SU-DHL-6 (cell line): ENCODE measurements at regions not wholly inside any gene's neighbourhood (a gene's known extent, or its start where the extent isn't known, plus 50 kb on each side); places are given as distances from the start of the nearest gene placed in this dataset.

ENCODE experiments used
- H2AFZ ChIP-seq: fragments of 200-600 bp; sonication (generic); 2 replicates; pipeline ENCODE4 v1.6.1; 2014; ENCODE audit warnings: low read depth, mild to moderate bottlenecking, moderate library complexity, mixed read lengths, antibody characterized with exemption, low read length; ENCODE audit not compliant: severe bottlenecking
- H3F3A ChIP-seq: fragments of 200-600 bp; shearing (Covaris generic); 2 replicates; pipeline ENCODE4 v1.6.0; 2016; ENCODE audit warnings: antibody characterized with exemption, mild to moderate bottlenecking; ENCODE audit not compliant: insufficient read depth
- H3K27ac ChIP-seq: fragments of 200-600 bp; sonication (generic); 2 replicates; pipeline ENCODE4 v1.5.1; 2016; ENCODE audit warnings: low read depth, mild to moderate bottlenecking, low read length, moderate library complexity, mixed read lengths
- H3K27me3 ChIP-seq: fragments of 200-600 bp; sonication (generic), shearing (Covaris generic); 2 replicates; pipeline ENCODE4 v1.6.0; 2014; ENCODE audit warnings: mild to moderate bottlenecking, low read length
- H3K36me3 ChIP-seq: fragments of 200-600 bp; sonication (generic); 2 replicates; pipeline ENCODE4 v1.6.1; 2014; ENCODE audit warnings: mild to moderate bottlenecking, low read length, mixed read lengths
- H3K4me2 ChIP-seq: fragments of 300-600, 200-600 bp; shearing (Covaris generic), sonication (generic); 2 replicates; pipeline ENCODE4 v1.6.0; 2014; ENCODE audit warnings: low read length, low read depth, mild to moderate bottlenecking; ENCODE audit not compliant: poor library complexity, severe bottlenecking
- H3K4me3 ChIP-seq: fragments of 200-600 bp; sonication (generic); 2 replicates; pipeline ENCODE4 v1.5.1; 2014; ENCODE audit warnings: antibody characterized with exemption, low read length, mild to moderate bottlenecking, mixed read lengths; ENCODE audit not compliant: insufficient read depth, poor library complexity, severe bottlenecking
- H3K79me2 ChIP-seq: fragments of 200-600 bp; sonication (generic); 2 replicates; pipeline ENCODE4 v1.6.1; 2014; ENCODE audit warnings: mild to moderate bottlenecking, low read length, moderate library complexity; ENCODE audit not compliant: insufficient read depth
- H3K9ac ChIP-seq: fragments of 200-600 bp; sonication (generic); 2 replicates; pipeline ENCODE4 v1.7.0; 2014; ENCODE audit warnings: mild to moderate bottlenecking, low read length
- H3K9me2 ChIP-seq: fragments of 200-600 bp; sonication (generic); replicated peaks from 2 replicates; pipeline ENCODE4 v1.6.1; 2014; ENCODE audit warnings: low read length; ENCODE audit not compliant: insufficient read depth
- H3K9me3 ChIP-seq: fragments of 200-600 bp; sonication (generic); 2 replicates; pipeline ENCODE4 v1.6.1; 2014; ENCODE audit warnings: low read length, mixed read lengths; ENCODE audit not compliant: insufficient read depth
- H4K20me1 ChIP-seq: fragments of 200-600 bp; sonication (generic); 2 replicates; pipeline ENCODE4 v1.6.1; 2014; ENCODE audit warnings: low read depth, mild to moderate bottlenecking, antibody characterized with exemption, low read length, moderate library complexity, mixed read lengths
- EZH2phosphoT487 ChIP-seq: fragments of 200-600 bp; sonication (generic), shearing (Covaris generic); conservative IDR thresholded peaks from 2 replicates; pipeline ENCODE4 v1.6.1; 2018; ENCODE audit warnings: mild to moderate bottlenecking, antibody characterized with exemption, low read length, moderate library complexity, mixed read lengths
- TF ChIP-seq, protein P1 (sequence below): fragments of 200-600 bp; sonication (generic); IDR thresholded peaks from one replicate; pipeline ENCODE4 v1.5.1; 2017; ENCODE audit warnings: antibody characterized with exemption, mild to moderate bottlenecking, low read length, moderate library complexity; ENCODE audit not compliant: insufficient read depth, poor library complexity, severe bottlenecking

DNA sequence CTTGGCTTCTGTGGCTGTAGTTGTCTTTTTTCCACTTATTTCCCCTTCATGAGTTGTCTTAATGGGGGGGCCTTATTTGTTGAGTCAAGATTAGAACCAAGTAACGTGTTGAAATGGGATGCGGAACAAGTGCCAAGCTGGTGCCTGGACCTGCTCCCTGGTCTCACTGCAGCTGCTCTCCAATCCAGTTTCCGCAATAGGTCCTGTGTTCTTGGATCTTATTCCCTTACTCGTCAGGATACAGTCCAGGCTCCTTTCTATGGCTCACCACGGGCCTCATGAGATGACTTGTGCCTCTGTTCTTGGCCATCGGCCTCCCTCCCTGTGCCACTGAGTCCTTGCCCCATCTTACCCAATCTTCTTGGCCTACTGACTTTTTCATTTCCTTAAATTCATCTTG lies 159.6 kb upstream of the CADM1 start:
- H3K4me2 ChIP-seq: no peak overlapping the region
- no peaks in the 10 kb centered on the region for H3K79me2 ChIP-seq
- H3K27ac ChIP-seq: no peak overlapping the region
- TF ChIP-seq EZH2phosphoT487: no peak
- TF ChIP-seq, protein P1, sequence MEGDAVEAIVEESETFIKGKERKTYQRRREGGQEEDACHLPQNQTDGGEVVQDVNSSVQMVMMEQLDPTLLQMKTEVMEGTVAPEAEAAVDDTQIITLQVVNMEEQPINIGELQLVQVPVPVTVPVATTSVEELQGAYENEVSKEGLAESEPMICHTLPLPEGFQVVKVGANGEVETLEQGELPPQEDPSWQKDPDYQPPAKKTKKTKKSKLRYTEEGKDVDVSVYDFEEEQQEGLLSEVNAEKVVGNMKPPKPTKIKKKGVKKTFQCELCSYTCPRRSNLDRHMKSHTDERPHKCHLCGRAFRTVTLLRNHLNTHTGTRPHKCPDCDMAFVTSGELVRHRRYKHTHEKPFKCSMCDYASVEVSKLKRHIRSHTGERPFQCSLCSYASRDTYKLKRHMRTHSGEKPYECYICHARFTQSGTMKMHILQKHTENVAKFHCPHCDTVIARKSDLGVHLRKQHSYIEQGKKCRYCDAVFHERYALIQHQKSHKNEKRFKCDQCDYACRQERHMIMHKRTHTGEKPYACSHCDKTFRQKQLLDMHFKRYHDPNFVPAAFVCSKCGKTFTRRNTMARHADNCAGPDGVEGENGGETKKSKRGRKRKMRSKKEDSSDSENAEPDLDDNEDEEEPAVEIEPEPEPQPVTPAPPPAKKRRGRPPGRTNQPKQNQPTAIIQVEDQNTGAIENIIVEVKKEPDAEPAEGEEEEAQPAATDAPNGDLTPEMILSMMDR: no peak
- no peaks in the 10 kb centered on the region for H3K36me3 ChIP-seq
- no peaks in the 10 kb centered on the region for H3K9me2 ChIP-seq
- H2AFZ ChIP-seq: no peak overlapping the region
- no peaks in the 10 kb centered on the region for H3F3A ChIP-seq
- no peak overlapping the region for H3K9ac ChIP-seq
- H3K9me3 ChIP-seq: no peaks in the 10 kb centered on the region
- H4K20me1 ChIP-seq: no peaks in the 10 kb centered on the region
- no peaks in the 10 kb centered on the region for H3K27me3 ChIP-seq
- H3K4me3 ChIP-seq: no peak overlapping the region

DNA sequence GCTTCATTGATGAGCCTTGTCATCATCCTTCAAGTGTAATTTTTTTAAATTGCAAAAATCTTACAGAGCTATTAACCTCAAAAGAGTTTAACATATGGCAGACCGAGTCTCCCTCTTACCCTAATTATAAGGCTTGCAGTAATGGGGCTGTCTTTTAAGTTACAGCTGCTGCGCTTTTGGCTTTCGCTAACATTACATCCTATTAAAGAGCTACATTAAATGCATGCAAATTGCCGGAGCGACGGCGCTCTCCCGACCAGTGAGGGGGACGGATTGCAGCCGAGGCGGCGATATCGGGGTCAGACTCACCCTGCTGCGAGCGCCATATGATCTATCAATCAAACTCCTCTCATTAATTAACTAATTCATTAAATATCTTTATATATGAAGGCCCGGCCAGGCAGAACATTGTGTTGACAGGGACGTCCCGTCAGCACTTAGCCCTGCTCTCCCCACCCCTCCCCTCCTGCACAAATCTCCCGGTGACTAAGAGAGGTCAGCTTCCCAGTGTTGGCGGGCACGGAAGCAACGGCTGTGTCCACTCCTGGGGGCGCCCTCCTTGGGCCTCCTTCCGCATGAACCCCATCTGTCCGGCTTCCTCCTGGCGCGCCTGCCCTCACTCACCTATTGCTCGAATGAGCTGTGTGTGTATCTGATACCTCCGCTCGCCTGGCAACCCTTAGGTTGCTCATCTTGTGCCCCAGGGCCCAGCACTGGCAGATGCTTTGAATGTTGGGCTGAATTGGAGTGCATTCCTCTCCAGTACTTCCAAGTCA lies 156.0 kb upstream of the CADM1 start:
- no peaks in the 10 kb centered on the region for H3K27me3 ChIP-seq
- H3K36me3 ChIP-seq: no peaks in the 10 kb centered on the region
- no peaks in the 10 kb centered on the region for H4K20me1 ChIP-seq
- H2AFZ ChIP-seq: no peak overlapping the region
- no peaks in the 10 kb centered on the region for H3K9me2 ChIP-seq
- H3K4me2 ChIP-seq: no peak overlapping the region
- no peaks in the 10 kb centered on the region for H3F3A ChIP-seq
- no peak overlapping the region for H3K4me3 ChIP-seq
- no peak overlapping the region for H3K9ac ChIP-seq
- H3K9me3 ChIP-seq: no peaks in the 10 kb centered on the region
- no peaks in the 10 kb centered on the region for H3K79me2 ChIP-seq
- H3K27ac ChIP-seq: no peak overlapping the region
- TF ChIP-seq EZH2phosphoT487: no peak
- TF ChIP-seq, protein P1: no peak

DNA sequence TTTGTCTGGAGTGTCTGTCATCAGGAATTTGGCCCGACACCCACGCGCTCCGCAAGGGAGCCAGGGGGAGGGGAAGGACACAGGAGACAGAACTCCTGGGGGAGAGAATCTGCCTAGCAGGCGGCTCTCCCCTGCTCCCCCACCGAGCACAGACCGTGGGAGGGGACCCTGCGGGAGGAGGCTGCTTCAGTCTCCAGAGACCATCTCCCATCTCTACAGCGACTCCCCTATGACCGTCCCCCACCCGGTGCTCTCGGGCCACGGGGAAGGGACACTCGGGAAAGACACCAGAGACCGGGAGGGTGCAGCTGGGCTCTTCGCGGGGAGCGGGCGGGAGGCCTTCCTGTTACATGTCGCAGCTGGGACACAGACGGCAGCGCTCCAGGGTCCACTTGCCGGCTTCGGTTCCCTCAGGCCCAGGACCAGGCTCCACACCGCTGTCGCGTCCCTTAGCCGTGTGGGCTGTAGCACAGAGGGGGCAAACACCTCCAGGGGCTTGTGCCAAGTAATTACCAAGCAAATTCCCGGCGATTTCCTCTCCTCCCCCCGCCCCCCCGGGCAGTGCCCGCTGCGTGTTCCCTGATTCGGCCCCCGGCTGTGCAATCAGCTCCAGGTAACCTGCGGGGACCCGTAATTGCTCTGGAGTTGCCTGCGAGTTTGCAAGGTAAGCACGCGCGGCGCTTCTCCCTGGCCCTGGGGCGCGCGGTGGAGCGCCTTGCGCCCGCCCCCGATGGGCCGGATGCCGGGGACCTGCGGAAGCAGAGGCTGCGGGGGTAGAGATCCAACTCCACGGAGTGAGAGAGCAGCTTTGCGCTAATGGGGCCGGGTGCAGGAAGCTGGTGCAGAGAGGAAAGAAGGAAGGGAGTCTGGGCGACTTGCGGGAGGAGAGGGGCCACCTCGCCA lies 155.1 kb upstream of the CADM1 start:
- TF ChIP-seq, protein P1: no peak
- no peak for TF ChIP-seq EZH2phosphoT487
- no peak overlapping the region for H3K27ac ChIP-seq
- H3K4me3 ChIP-seq: no peak overlapping the region
- no peaks in the 10 kb centered on the region for H3K27me3 ChIP-seq
- H2AFZ ChIP-seq: no peak overlapping the region
- no peaks in the 10 kb centered on the region for H3K79me2 ChIP-seq
- H3K4me2 ChIP-seq: no peak overlapping the region
- H3K9me2 ChIP-seq: no peaks in the 10 kb centered on the region
- no peaks in the 10 kb centered on the region for H4K20me1 ChIP-seq
- no peak overlapping the region for H3K9ac ChIP-seq
- H3K9me3 ChIP-seq: no peaks in the 10 kb centered on the region
- H3K36me3 ChIP-seq: no peaks in the 10 kb centered on the region
- no peaks in the 10 kb centered on the region for H3F3A ChIP-seq
